DND-41 (cell line): ENCODE measurements at regions not wholly inside any gene's neighbourhood (a gene's known extent, or its start where the extent isn't known, plus 50 kb on each side); places are given as distances from the start of the nearest gene placed in this dataset.

Experiments
- ATAC-seq: fragments of 200-7000 bp; cut with Tn5 transposase; 3 replicates; pipeline ENCODE4 v1.9.1; 2021; ENCODE audit warnings: low read depth; ENCODE audit not compliant: insufficient read depth
- DNase-seq: peaks from one replicate; pipeline ENCODE4 v3.0.0-alpha.2; 2020
- H2AFZ ChIP-seq: 2 replicates; pipeline ENCODE4 v1.6.0; 2012; ENCODE audit warnings: low read depth, low read length
- H3K27ac ChIP-seq: 2 replicates; pipeline ENCODE4 v1.5.1; 2012; ENCODE audit warnings: low read length, inconsistent platforms
- H3K27me3 ChIP-seq: fragments of 200-600 bp; sonication (generic); 2 replicates; pipeline ENCODE4 v1.6.0; 2012; ENCODE audit warnings: low read length, mild to moderate bottlenecking, inconsistent platforms; ENCODE audit not compliant: insufficient read depth, poor library complexity
- H3K36me3 ChIP-seq: 2 replicates; pipeline ENCODE4 v1.5.1; 2012; ENCODE audit warnings: low read length, inconsistent platforms; ENCODE audit not compliant: insufficient read depth
- H3K4me1 ChIP-seq: 2 replicates; pipeline ENCODE4 v1.5.1; 2012; ENCODE audit warnings: mild to moderate bottlenecking, low read length; ENCODE audit not compliant: insufficient read depth
- H3K4me2 ChIP-seq: 2 replicates; pipeline ENCODE4 v1.6.0; 2012; ENCODE audit warnings: mild to moderate bottlenecking, moderate library complexity, low read length, inconsistent platforms; ENCODE audit not compliant: insufficient read depth
- H3K4me3 ChIP-seq, 2 experiments: fragments of 200-600 bp in 1 of 2; shearing (Covaris generic) in 1 of 2; 2 replicates each; pipeline ENCODE4 v1.5.1; 2012 to 2016; ENCODE audit warnings: inconsistent platforms in 2 of 2, low read length in 2 of 2, mild to moderate bottlenecking in 2 of 2, low read depth in 1 of 2, moderate library complexity in 1 of 2
- H3K79me2 ChIP-seq: 2 replicates; pipeline ENCODE4 v1.6.0; 2012; ENCODE audit warnings: low read length, inconsistent platforms; ENCODE audit not compliant: insufficient read depth
- H3K9ac ChIP-seq: 2 replicates; pipeline ENCODE4 v1.6.0; 2012; ENCODE audit warnings: low read depth, mild to moderate bottlenecking, inconsistent platforms, low read length, moderate library complexity
- H3K9me3 ChIP-seq: 2 replicates; pipeline ENCODE4 v1.5.1; 2012; ENCODE audit warnings: low read length, moderate library complexity, mild to moderate bottlenecking, inconsistent platforms; ENCODE audit not compliant: insufficient read depth, severe bottlenecking
- H4K20me1 ChIP-seq: 2 replicates; pipeline ENCODE4 v1.6.0; 2012; ENCODE audit warnings: low read length; ENCODE audit not compliant: insufficient read depth
- CTCF ChIP-seq: IDR thresholded peaks from 2 replicates; pipeline ENCODE4 v1.5.1; 2012; ENCODE audit warnings: borderline replicate concordance, low read length, moderate library complexity, mild to moderate bottlenecking; ENCODE audit not compliant: poor library complexity, severe bottlenecking; ENCODE audit errors: extremely low read depth
- EZH2 ChIP-seq: IDR thresholded peaks from 3 replicates; pipeline ENCODE4 v1.6.1; 2012; ENCODE audit warnings: borderline replicate concordance, low read depth, mild to moderate bottlenecking, moderate library complexity, low read length, inconsistent platforms; ENCODE audit not compliant: severe bottlenecking

GRCh38 chr4:57278780-57279179 is 168.6 kb upstream of the IGFBP7 start:
- Histone ChIP-seq H4K20me1 (no peaks in the 10 kb centered on the region), H2AFZ (no peak overlapping the region), H3K4me3 (no peak overlapping the region), H3K4me1 (no peaks in the 10 kb centered on the region), H3K36me3 (no peaks in the 10 kb centered on the region), H3K79me2 (no peaks in the 10 kb centered on the region), H3K4me2 (no peak overlapping the region), H3K9ac (no peak overlapping the region), H3K27ac (no peak overlapping the region), H3K9me3 (no peaks in the 10 kb centered on the region), H3K27me3 (no peaks in the 10 kb centered on the region)
- DNase-seq, result no peak
- ATAC-seq, result no peak
- TF ChIP-seq CTCF, result no peak
- no peak for TF ChIP-seq EZH2

- TF ChIP-seq CTCF (no peak), EZH2 (no peak)
- ATAC-seq (no peak), DNase-seq (no peak)
- Histone ChIP-seq H2AFZ (no peak overlapping the region), H3K4me2 (no peak overlapping the region), H3K27ac (no peak overlapping the region), H3K4me3 (no peak overlapping the region), H3K9ac (no peak overlapping the region), H3K79me2 (no peaks in the 10 kb centered on the region), H3K4me1 (no peaks in the 10 kb centered on the region), H3K36me3 (no peaks in the 10 kb centered on the region), H3K9me3 (no peaks in the 10 kb centered on the region), H4K20me1 (no peaks in the 10 kb centered on the region), H3K27me3 (no peaks in the 10 kb centered on the region)
Measured at GRCh38 chr4:57274082-57274481, 163.9 kb upstream of the IGFBP7 start.

- DNase-seq, result no peak
Measured at GRCh38 chr4:57270346-57270745, 160.2 kb upstream of the IGFBP7 start.

More at GRCh38 chr4:57270346-57270745, 160.2 kb upstream of the IGFBP7 start:
- Histone ChIP-seq H3K4me3 (no peak overlapping the region), H3K4me2 (no peak overlapping the region), H3K79me2 (no peaks in the 10 kb centered on the region), H4K20me1 (no peaks in the 10 kb centered on the region), H3K27ac (no peak overlapping the region), H3K36me3 (no peaks in the 10 kb centered on the region), H3K9ac (no peak overlapping the region), H3K4me1 (no peaks in the 10 kb centered on the region), H3K9me3 (no peaks in the 10 kb centered on the region), H2AFZ (no peak overlapping the region), H3K27me3 (no peaks in the 10 kb centered on the region)
- TF ChIP-seq CTCF (no peak), EZH2 (no peak)
- no peak for ATAC-seq
